Endothelial cell of umbilical vein (primary cell): ENCODE measurements at regions not wholly inside any gene's neighbourhood (a gene's known extent, or its start where the extent isn't known, plus 50 kb on each side); places are given as distances from the start of the nearest gene placed in this dataset.

ENCODE experiments used
- CTCF ChIP-seq, 2 donors: IDR thresholded peaks; 1 replicate in 1 of 2; 2 replicates in 1 of 2; pipeline ENCODE4 v1.5.1; 2011; ENCODE audit warnings: low read length in 2 of 2, mild to moderate bottlenecking in 2 of 2, moderate library complexity in 2 of 2, control low read depth in 1 of 2, inconsistent platforms in 1 of 2, low read depth in 1 of 2; ENCODE audit not compliant: insufficient read depth in 1 of 2; ENCODE audit errors: extremely low read depth in 1 of 2
- EZH2 ChIP-seq: IDR thresholded peaks from 2 replicates; pipeline ENCODE4 v1.6.1; 2012; ENCODE audit warnings: borderline replicate concordance, low read depth, mild to moderate bottlenecking, moderate library complexity, low read length, inconsistent platforms; ENCODE audit not compliant: severe bottlenecking
- FOS ChIP-seq: IDR thresholded peaks from 2 replicates; pipeline ENCODE4 v1.6.1; 2011; ENCODE audit warnings: mild to moderate bottlenecking, low read length, moderate library complexity, borderline replicate concordance; ENCODE audit not compliant: insufficient read depth
- GATA2 ChIP-seq: IDR thresholded peaks from 2 replicates; pipeline ENCODE4 v1.7.0; 2011; ENCODE audit warnings: low read depth, mild to moderate bottlenecking, moderate library complexity, mixed read lengths, low read length; ENCODE audit not compliant: insufficient read length, insufficient read depth
- JUN ChIP-seq: IDR thresholded peaks from 2 replicates; pipeline ENCODE4 v1.6.1; 2011; ENCODE audit warnings: borderline replicate concordance, low read depth; ENCODE audit not compliant: insufficient read length, insufficient read depth
- MAX ChIP-seq: IDR thresholded peaks from 2 replicates; pipeline ENCODE4 v1.6.1; 2011; ENCODE audit not compliant: insufficient read depth, insufficient read length
- MYC ChIP-seq: IDR thresholded peaks from one replicate; pipeline ENCODE4 v1.6.1; 2011; ENCODE audit warnings: mild to moderate bottlenecking, low read depth, low read length
- POLR2A ChIP-seq: IDR thresholded peaks from 2 replicates; pipeline ENCODE4 v1.6.1; 2012; ENCODE audit warnings: low read depth, mild to moderate bottlenecking, control low read depth, low read length
- POLR2AphosphoS5 ChIP-seq: IDR thresholded peaks from 2 replicates; pipeline ENCODE4 v1.6.1; 2012; ENCODE audit warnings: low read depth, mild to moderate bottlenecking, control low read depth, low read length, moderate library complexity; ENCODE audit not compliant: insufficient read depth

GRCh38 chr13:97542102-97542685, 108.2 kb downstream of the RAP2A start:
- TF ChIP-seq CTCF (IDR thresholded peaks at IDR 0.05; ENCODE audit: extremely low read depth in 1 of 2, insufficient read depth in 1 of 2, low read depth in 1 of 2, low read length in 2 of 2) = no peak
- TF ChIP-seq FOS = no peak
- TF ChIP-seq POLR2A = no peak
- no peak for TF ChIP-seq MYC
- TF ChIP-seq EZH2 = no peak
- TF ChIP-seq JUN = no peak
- no peak for TF ChIP-seq GATA2
- no peak for TF ChIP-seq POLR2AphosphoS5
- TF ChIP-seq MAX = no peak
